SJSA1 (cell line): ENCODE measurements at regions not wholly inside any gene's neighbourhood (a gene's known extent, or its start where the extent isn't known, plus 50 kb on each side); places are given as distances from the start of the nearest gene placed in this dataset.
"Not testable (repeated sequence)": the region's sequence is repeated elsewhere in the genome, so short reads cannot be mapped to it uniquely, and the experiment has no call there.

Experiments
- DNase-seq, 2 experiments: peaks; one replicate each; pipeline ENCODE4 v3.0.0-alpha.2; 2015 to 2020; ENCODE audit warnings: low spot score in 2 of 2, low read depth in 1 of 2
- H3K27ac ChIP-seq: fragments of 250-450 bp; sonication (Bioruptor Pico); 2 replicates; pipeline ENCODE4 v1.5.1; 2020; ENCODE audit warnings: mild to moderate bottlenecking, moderate library complexity
- H3K27me3 ChIP-seq: fragments of 250-450 bp; sonication (Bioruptor Pico); replicated peaks from 2 replicates; pipeline ENCODE4 v1.5.1; 2020; ENCODE audit warnings: mild to moderate bottlenecking, moderate library complexity
- H3K36me3 ChIP-seq: fragments of 250-450 bp; sonication (Bioruptor Pico); 2 replicates; pipeline ENCODE4 v1.5.1; 2020; ENCODE audit warnings: mild to moderate bottlenecking
- H3K4me1 ChIP-seq: fragments of 250-450 bp; sonication (Bioruptor Pico); replicated peaks from 2 replicates; pipeline ENCODE4 v1.6.1; 2021; ENCODE audit warnings: mild to moderate bottlenecking
- H3K4me3 ChIP-seq: fragments of 250-450 bp; sonication (Bioruptor Pico); 2 replicates; pipeline ENCODE4 v1.5.1; 2020; ENCODE audit warnings: mild to moderate bottlenecking
- H3K9me3 ChIP-seq: fragments of 250-450 bp; sonication (Bioruptor Pico); replicated peaks from 2 replicates; pipeline ENCODE4 v1.5.1; 2020; ENCODE audit warnings: mild to moderate bottlenecking

DNA sequence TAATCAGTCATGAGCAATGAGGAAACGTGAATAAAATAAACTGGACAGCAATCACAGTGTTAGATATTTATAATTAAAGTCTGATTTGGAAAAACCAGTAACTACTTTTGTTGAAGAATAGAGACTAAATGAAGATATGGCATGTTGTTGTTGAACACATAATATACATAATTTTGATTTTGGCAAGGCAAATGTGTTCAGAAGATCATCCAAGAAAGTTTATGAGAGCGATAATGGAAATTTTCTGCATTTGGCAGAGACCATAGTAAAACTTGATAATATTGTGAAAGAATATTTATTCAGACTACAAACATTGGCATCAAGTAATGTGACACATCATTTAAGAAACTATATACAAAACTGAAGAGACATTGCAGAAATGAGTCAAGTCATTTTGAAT, 620.7 kb downstream of the TMA16 start:
- no peak overlapping the region for H3K27ac ChIP-seq
- H3K27me3 ChIP-seq, result no peaks in the 10 kb centered on the region
- DNase-seq, result no peak
- H3K36me3 ChIP-seq, result no peaks in the 10 kb centered on the region
- no peaks in the 10 kb centered on the region for H3K4me1 ChIP-seq
- H3K9me3 ChIP-seq, result no peaks in the 10 kb centered on the region
- H3K4me3 ChIP-seq, result no peak overlapping the region

DNA sequence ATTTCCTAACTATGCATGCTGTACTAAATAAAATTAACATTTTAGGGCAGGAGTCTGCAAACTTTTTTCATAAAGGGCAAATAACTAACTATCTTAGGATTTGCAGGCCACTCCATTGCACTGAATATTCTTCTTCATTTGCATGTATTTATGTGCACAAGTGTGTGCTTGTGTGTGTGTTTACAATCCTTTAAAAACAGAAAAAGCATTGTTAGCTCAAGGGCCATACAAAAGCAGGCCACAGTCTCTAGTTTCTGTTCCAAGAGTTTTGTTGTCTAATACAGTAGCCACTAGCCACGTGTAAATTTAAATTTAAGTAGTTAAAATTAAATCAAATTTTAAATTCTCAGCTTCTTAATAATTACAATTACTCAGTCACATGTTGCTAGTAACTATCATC, 621.8 kb downstream of the TMA16 start:
- Histone ChIP-seq H3K4me3 (no peak overlapping the region), H3K36me3 (no peaks in the 10 kb centered on the region), H3K4me1 (no peaks in the 10 kb centered on the region), H3K9me3 (no peaks in the 10 kb centered on the region), H3K27me3 (no peaks in the 10 kb centered on the region), H3K27ac (no peak overlapping the region)
- no peak for DNase-seq

DNA sequence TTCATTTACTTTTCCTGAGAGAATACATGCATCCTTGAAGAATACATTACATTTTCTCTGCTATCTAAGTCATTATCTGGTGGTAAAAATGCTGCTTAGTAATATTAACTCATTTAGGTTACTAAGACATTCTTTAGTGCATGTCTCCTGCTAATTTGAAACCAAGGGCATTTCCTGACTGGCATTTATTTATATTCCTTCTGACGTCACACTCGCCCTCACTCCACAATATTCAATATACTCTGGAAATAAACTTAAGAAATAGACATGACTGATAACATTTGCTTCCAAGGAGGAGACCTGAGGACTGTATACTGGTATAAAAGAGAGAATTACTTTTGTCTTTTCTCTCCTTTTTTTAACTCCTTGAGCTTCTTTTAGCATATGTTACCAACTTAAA, 619.5 kb upstream of the SMIM31 start:
- Histone ChIP-seq H3K36me3 (no peaks in the 10 kb centered on the region), H3K9me3 (no peaks in the 10 kb centered on the region), H3K27me3 (no peaks in the 10 kb centered on the region), H3K4me1 (peaks cover 5% of the 10 kb centered on the region), H3K4me3 (no peak overlapping the region), H3K27ac (no peak overlapping the region)
- no peak for DNase-seq

DNA sequence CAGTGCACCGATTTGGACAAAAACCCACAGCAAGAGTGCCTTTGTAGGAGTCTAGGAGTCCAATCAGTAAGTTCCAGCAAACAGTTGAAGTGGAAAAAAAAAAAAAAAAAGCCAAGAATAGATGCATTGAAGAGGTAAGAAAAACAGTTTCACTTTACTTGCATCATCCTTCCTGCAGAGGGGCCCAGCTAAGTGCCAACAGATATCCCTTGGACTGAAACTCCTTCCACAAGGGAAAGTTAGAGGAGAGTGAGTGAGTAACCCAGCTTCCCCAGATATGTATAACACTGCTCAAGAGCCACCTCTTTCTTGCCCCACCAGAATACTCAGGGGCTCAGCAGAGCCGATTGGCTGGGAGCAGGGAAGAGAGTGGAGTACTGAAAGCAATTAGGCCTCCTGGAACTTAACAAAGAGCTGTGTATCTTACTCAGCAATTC, 617.7 kb upstream of the SMIM31 start:
- H3K36me3 ChIP-seq, result no peaks in the 10 kb centered on the region
- DNase-seq, result peak in 1 of 2 experiments; percentile 43
- peaks cover 5% of the 10 kb centered on the region for H3K4me1 ChIP-seq
- no peaks in the 10 kb centered on the region for H3K27me3 ChIP-seq
- H3K9me3 ChIP-seq, result no peaks in the 10 kb centered on the region
- H3K27ac ChIP-seq, result peak overlapping the region; percentile 37
- H3K4me3 ChIP-seq, result no peak overlapping the region

DNA sequence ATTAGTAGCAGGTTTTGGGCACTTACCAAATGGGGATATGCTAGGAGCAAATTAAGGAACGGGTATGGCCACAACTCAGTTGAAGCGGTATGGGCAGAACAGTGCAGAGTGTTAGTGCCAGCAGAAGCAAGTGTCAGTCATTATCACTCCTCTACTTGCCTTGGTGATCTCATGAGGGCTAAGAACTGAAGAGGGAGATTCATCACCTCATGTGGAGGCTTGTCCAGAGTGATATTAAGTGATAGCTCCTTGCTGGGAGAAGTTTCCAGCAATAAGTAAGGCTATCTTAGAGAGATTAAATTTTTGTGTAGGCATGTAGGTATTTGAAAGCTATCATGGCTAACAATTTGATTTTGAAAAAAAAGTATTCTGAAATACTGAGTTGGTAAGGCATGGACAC, 615.4 kb upstream of the SMIM31 start:
- Histone ChIP-seq H3K27ac (no peak overlapping the region), H3K27me3 (no peaks in the 10 kb centered on the region), H3K4me1 (peaks cover 5% of the 10 kb centered on the region), H3K4me3 (no peak overlapping the region), H3K36me3 (no peaks in the 10 kb centered on the region), H3K9me3 (no peaks in the 10 kb centered on the region)
- no peak for DNase-seq

DNA sequence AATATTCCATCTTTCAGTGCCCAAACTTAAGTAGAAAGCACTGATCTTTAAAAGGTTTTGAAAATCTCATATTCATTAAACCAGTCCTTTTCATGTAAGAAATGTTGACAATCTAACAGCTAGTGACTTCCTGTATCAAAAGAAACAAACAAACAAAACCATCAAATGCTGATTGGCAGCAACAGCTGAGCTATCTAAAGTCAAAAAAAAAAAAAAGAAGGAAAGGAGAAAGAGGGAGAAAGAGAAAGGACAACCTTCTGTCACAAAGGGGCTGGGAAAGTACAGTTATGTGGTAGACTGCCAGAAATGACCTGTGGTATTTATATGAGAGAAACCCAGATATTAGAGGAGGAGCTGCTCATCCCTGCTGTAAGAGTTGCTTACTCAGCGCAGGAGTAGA, 614.6 kb upstream of the SMIM31 start:
- H3K27ac ChIP-seq, result no peak overlapping the region
- no peaks in the 10 kb centered on the region for H3K36me3 ChIP-seq
- DNase-seq, result no peak
- peaks cover 5% of the 10 kb centered on the region for H3K4me1 ChIP-seq
- H3K9me3 ChIP-seq, result no peaks in the 10 kb centered on the region
- no peaks in the 10 kb centered on the region for H3K27me3 ChIP-seq
- no peak overlapping the region for H3K4me3 ChIP-seq

DNA sequence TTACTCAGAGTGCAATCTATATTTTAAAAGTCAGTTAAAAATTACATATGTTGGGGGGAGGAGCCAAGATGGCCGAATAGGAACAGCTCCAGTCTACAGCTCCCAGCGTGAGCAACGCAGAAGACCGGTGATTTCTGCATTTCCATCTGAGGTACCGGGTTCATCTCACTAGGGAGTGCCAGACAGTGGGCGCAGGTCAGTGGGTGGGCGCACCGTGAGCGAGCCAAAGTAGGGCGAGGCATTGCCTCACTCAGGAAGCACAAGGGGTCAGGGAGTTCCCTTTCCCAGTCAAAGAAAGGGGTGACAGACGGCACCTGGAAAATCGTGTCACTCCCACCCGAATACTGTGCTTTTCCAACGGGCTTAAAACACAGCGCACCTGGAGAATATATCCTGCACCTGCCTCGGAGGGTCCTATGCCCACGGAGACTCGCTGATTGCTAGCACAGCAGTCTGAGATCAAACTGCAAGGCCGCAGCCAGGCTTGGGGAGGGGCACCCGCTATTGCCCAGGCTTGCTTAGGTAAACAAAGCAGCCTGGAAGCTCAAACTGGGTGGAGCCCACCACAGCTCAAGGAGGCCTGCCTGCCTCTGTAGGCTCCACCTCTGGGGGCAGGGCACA, 612.1 kb upstream of the SMIM31 start:
- not testable (repeated sequence) for H3K27me3 ChIP-seq, H3K27ac ChIP-seq, H3K9me3 ChIP-seq, H3K4me1 ChIP-seq, DNase-seq, H3K4me3 ChIP-seq, H3K36me3 ChIP-seq

DNA sequence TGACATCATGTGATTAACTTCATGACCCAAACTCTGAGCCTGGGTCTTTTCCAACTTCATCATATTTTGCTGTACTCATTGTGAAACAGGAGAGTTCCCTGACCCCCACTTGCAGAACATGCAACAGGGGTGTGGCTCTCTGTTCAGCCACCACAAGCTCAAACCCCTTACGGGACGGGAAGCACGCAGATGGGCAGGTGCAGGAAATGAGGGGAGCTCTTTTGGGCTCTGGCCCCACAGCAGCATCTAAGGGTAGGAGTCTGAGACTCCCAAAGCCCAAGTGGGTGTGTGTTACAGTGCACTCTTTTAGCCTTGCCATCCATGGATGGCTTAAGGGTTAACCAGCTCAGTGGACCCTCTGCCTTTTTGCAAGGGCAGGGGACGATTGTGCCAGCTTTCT, 599.5 kb upstream of the SMIM31 start:
- DNase-seq, result no peak
- no peaks in the 10 kb centered on the region for H3K9me3 ChIP-seq
- H3K27ac ChIP-seq, result no peak overlapping the region
- H3K36me3 ChIP-seq, result no peaks in the 10 kb centered on the region
- no peaks in the 10 kb centered on the region for H3K4me1 ChIP-seq
- H3K4me3 ChIP-seq, result no peak overlapping the region
- no peaks in the 10 kb centered on the region for H3K27me3 ChIP-seq

DNA sequence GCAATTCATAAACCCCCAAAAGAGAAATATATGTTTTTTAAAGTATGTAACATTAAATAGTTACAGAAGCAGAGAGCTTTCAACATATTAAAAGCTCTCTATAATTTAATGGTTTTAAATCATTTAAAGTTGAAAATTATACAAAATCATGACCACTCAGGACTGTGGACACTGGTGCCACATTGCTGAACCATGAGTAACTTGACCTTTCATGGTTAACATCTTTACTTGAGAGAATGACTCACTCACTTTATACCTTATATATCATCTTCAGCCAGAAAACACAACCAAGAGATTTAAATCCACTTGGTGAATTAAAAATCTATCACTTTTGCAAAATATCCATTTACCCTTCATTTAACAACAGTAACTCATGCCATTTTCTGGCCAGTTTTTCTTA, 584.3 kb upstream of the SMIM31 start:
- no peaks in the 10 kb centered on the region for H3K4me1 ChIP-seq
- H3K27me3 ChIP-seq, result no peaks in the 10 kb centered on the region
- H3K9me3 ChIP-seq, result no peaks in the 10 kb centered on the region
- no peak for DNase-seq
- H3K36me3 ChIP-seq, result no peaks in the 10 kb centered on the region
- H3K4me3 ChIP-seq, result no peak overlapping the region
- no peak overlapping the region for H3K27ac ChIP-seq

DNA sequence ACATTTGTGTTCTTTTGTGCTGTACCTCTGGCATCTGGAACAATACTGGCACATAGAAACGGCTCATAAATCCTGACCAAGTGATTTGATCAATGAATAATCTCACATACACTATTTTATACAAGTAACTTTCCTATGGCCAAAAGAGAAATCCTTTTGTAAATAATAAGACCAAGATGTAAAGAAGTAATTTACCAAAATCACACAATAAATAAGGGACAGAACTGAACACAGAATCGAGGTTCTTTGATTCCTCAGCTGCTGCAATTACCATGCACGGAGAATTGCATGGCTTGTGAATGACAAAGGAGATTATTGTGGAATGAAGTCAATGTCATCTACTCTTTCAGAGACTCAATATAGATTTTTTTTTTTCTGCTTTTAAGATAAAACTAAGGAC, 576.8 kb upstream of the SMIM31 start:
- Histone ChIP-seq H3K27me3 (no peaks in the 10 kb centered on the region), H3K27ac (no peak overlapping the region), H3K9me3 (no peaks in the 10 kb centered on the region), H3K36me3 (no peaks in the 10 kb centered on the region), H3K4me1 (no peaks in the 10 kb centered on the region), H3K4me3 (no peak overlapping the region)
- DNase-seq, result no peak

DNA sequence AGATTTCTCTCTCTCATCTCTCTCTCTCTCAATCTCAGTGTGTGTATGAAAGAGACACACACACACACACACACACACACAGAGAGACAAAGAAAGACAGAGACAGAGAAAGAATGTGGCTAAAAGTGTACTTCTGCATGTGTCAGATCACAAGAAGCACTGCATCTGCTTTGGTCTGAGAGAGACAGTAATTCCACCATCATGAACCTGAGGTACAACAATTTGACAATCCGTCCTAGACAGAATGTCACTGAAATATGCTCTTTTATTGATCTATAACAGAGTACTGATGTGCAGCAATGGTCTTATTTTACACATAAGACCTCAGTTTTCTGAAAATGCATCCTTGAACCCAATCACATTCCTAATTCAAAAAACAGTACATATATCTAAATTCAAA, 576.2 kb upstream of the SMIM31 start:
- Histone ChIP-seq H3K4me1 (no peaks in the 10 kb centered on the region), H3K4me3 (no peak overlapping the region), H3K27me3 (no peaks in the 10 kb centered on the region), H3K36me3 (no peaks in the 10 kb centered on the region), H3K9me3 (no peaks in the 10 kb centered on the region), H3K27ac (no peak overlapping the region)
- no peak for DNase-seq

DNA sequence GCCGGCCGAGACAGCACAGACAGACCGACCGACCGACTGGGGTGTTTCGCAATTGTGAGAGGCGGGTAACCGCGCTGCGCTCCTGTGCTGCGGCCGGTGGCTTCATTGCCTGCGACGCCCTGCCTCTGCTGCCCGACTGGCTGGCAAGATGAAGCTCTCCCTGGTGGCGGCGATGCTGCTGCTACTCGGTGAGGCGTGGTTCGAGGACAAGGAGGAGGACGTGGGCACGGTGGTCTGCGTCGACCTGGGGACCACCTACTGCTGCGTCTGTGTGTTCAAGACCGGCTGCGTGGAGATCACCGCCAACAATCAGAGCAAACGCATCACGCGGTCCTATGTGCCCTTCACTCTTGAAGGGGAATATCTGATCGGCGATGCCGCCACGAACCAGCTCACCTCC, 565.7 kb upstream of the SMIM31 start:
- no peaks in the 10 kb centered on the region for H3K36me3 ChIP-seq
- no peak overlapping the region for H3K4me3 ChIP-seq
- no peaks in the 10 kb centered on the region for H3K27me3 ChIP-seq
- H3K27ac ChIP-seq, result no peak overlapping the region
- DNase-seq, result peak in 1 of 2 experiments; percentile 37
- no peaks in the 10 kb centered on the region for H3K4me1 ChIP-seq
- no peaks in the 10 kb centered on the region for H3K9me3 ChIP-seq

DNA sequence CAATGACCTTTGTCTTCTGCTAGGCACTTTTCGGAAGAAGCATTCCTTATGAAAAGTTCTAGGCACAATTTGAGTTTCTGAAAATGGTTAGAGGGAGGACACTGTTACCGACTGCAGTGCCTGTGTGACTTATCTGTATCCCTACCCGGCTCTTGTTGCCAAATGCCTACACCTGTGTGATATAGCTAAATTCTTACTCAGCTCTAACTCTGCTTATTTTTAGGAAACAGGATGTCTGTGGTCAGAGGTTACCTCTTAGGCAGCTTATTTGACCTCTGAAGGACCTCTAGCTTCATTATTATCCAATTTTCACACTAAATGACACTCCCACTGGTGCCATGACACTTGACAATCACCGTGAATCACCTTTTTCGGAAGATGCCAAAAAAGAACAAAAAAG, 561.1 kb upstream of the SMIM31 start:
- Histone ChIP-seq H3K4me3 (no peak overlapping the region), H3K36me3 (no peaks in the 10 kb centered on the region), H3K9me3 (no peaks in the 10 kb centered on the region), H3K27ac (no peak overlapping the region), H3K4me1 (no peaks in the 10 kb centered on the region), H3K27me3 (no peaks in the 10 kb centered on the region)
- no peak for DNase-seq

DNA sequence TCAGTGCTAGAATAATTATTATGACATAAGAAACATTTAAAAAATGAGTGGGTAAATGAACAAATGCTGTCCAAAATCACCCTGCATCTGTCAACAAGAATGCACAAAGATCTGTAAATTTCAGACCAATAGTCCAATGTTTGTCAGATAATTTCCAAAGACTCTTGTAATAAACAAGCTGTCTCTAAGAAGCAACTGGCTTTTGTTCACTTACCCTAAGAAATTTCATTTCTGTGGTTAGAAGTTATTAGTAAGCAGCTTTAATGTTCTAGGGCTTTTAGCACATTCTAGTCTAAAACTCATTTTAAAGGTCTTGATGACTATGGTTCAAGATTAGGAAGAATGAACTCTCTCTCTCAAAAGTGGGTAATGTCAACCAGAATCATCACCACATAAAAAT, 560.3 kb upstream of the SMIM31 start:
- no peak for DNase-seq
- H3K4me3 ChIP-seq, result no peak overlapping the region
- H3K4me1 ChIP-seq, result no peaks in the 10 kb centered on the region
- H3K27me3 ChIP-seq, result no peaks in the 10 kb centered on the region
- no peaks in the 10 kb centered on the region for H3K36me3 ChIP-seq
- H3K27ac ChIP-seq, result no peak overlapping the region
- H3K9me3 ChIP-seq, result no peaks in the 10 kb centered on the region

DNA sequence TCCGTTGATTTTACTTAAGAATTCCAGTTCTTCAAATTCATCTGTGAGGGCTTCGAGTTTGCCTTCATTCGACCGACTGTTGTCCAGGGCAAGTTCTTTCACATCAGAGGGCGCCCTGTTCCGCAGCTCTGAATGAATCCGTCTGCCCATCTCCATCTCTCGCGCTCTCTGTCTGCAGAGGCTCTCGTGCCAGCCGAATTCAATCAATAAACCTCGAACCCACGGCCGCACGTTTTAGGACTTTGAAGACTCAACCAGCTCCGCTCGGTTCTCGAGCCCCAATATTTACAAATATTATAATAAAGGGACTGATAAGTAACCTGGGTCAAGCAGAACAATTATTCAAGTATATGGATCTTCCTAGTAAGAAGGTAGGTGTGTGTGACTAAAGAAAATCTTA, 556.4 kb upstream of the SMIM31 start:
- Histone ChIP-seq H3K27ac (no peak overlapping the region), H3K4me3 (no peak overlapping the region), H3K4me1 (no peaks in the 10 kb centered on the region; the same call in 1 of the 2 replicates), H3K36me3 (no peaks in the 10 kb centered on the region), H3K9me3 (no peaks in the 10 kb centered on the region), H3K27me3 (no peaks in the 10 kb centered on the region)
- no peak for DNase-seq
